A673 (cell line): ENCODE measurements at regions not wholly inside any gene's neighbourhood (a gene's known extent, or its start where the extent isn't known, plus 50 kb on each side); places are given as distances from the start of the nearest gene placed in this dataset.

ENCODE experiments used
- BruUV-seq: library from RNA; stranded (reverse); fragments of 400-500 nt; replicated peaks from 2 replicates; lab custom pipeline; 2021; lab: Mats Ljungman, UMichigan
- CTCF ChIA-PET: fragments of 300-600 bp; sonication (Branson Sonifier 250); formaldehyde crosslinking; loops from one replicate; lab custom pipeline; 2022; ENCODE audit warnings: antibody characterized with exemption; lab: Charles Lee
- POLR2A ChIA-PET: fragments of 300-600 bp; sonication (Branson Sonifier 250); formaldehyde crosslinking; loops from one replicate; lab custom pipeline; 2022; ENCODE audit warnings: antibody characterized with exemption; ENCODE audit not compliant: low non-redundant PET; lab: Charles Lee
- DNase-seq: peaks from one replicate; pipeline ENCODE4 v3.0.0-alpha.2; 2015; ENCODE audit warnings: low spot score
- H3K27ac ChIP-seq: fragments of 200-600 bp; sonication (generic); 2 replicates; pipeline ENCODE4 v1.5.1; 2016; ENCODE audit warnings: mixed run types, low read depth, mild to moderate bottlenecking, mixed read lengths, antibody characterized with exemption, low read length; ENCODE audit not compliant: poor library complexity, severe bottlenecking
- H3K27me3 ChIP-seq: fragments of 200-600 bp; sonication (generic); replicated peaks from 2 replicates; pipeline ENCODE4 v1.6.1; 2017; ENCODE audit warnings: mixed run types, low read depth, mild to moderate bottlenecking, mixed read lengths, antibody characterized with exemption, low read length; ENCODE audit not compliant: insufficient read depth, poor library complexity
- H3K36me3 ChIP-seq: fragments of 200-600 bp; sonication (generic); 2 replicates; pipeline ENCODE4 v1.6.1; 2016; ENCODE audit warnings: mixed run types, mild to moderate bottlenecking, mixed read lengths, antibody characterized with exemption, low read length; ENCODE audit not compliant: insufficient read depth, poor library complexity, severe bottlenecking
- H3K4me1 ChIP-seq: fragments of 200-600 bp; sonication (generic); 2 replicates; pipeline ENCODE4 v1.6.1; 2017; ENCODE audit warnings: mixed run types, mild to moderate bottlenecking, mixed read lengths, antibody characterized with exemption, low read length; ENCODE audit not compliant: insufficient read depth, poor library complexity, severe bottlenecking
- H3K4me3 ChIP-seq: fragments of 200-600 bp; sonication (generic); 2 replicates; pipeline ENCODE4 v1.5.1; 2016; ENCODE audit warnings: low read depth, mixed run types, mild to moderate bottlenecking, mixed read lengths, low read length; ENCODE audit not compliant: poor library complexity, severe bottlenecking
- H3K9me3 ChIP-seq: fragments of 200-600 bp; sonication (generic); 2 replicates; pipeline ENCODE4 v1.6.1; 2016; ENCODE audit warnings: mixed run types, low read depth, mild to moderate bottlenecking, mixed read lengths, antibody characterized with exemption, low read length; ENCODE audit not compliant: poor library complexity, severe bottlenecking
- EZH2 ChIP-seq: fragments of 200-600 bp; sonication (generic); IDR thresholded peaks from 2 replicates; pipeline ENCODE4 v1.6.1; 2017; ENCODE audit warnings: borderline replicate concordance, low read depth, mild to moderate bottlenecking, mixed read lengths, antibody characterized with exemption, low read length; ENCODE audit not compliant: poor library complexity, severe bottlenecking
- intact Hi-C: fragments of 100-400 bp; cut with micrococcal nuclease; formaldehyde crosslinking; loops from one replicate; pipeline ENCODE4 v1.10.0; 2022; ENCODE audit not compliant: unreplicated experiment
- TF ChIP-seq, protein P1 (sequence below): fragments of 300-800, 200-600 bp; sonication (generic); conservative IDR thresholded peaks from 2 replicates; pipeline ENCODE4 v1.5.1; 2017; ENCODE audit warnings: low read depth, mild to moderate bottlenecking, antibody characterized with exemption, low read length, moderate library complexity, mixed read lengths

DNA sequence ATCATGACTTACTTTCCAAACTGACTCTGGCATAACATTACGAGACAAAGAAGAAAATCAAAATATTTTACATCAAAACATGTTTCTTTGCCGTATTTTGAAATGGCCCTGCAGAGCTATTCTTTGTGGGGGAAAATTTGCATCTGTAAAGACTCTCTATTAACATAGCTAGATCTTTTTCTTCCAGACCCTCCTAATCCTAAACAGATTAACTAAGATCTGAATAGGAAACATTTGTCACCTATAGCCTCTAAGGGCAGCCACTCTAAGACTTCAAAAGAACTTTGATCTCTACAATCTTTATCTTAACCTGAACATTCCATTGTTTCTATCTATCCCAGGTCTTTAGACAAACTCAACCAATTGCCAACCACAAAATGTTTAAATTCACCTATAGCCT lies 176.6 kb upstream of the CENPE start:
- H3K27me3 ChIP-seq: peaks cover 3% of the 10 kb centered on the region
- no peak overlapping the region for H3K4me3 ChIP-seq
- no peak overlapping the region for H3K27ac ChIP-seq
- ChIA-PET CTCF (no interaction called here), POLR2A (no interaction called here)
- H3K36me3 ChIP-seq: no peaks in the 10 kb centered on the region
- H3K4me1 ChIP-seq: no peaks in the 10 kb centered on the region
- BruUV-seq: no TSS peak
- intact Hi-C loops: no loop called here
- no peaks in the 10 kb centered on the region for H3K9me3 ChIP-seq
- DNase-seq: no peak
- TF ChIP-seq, protein P1, sequence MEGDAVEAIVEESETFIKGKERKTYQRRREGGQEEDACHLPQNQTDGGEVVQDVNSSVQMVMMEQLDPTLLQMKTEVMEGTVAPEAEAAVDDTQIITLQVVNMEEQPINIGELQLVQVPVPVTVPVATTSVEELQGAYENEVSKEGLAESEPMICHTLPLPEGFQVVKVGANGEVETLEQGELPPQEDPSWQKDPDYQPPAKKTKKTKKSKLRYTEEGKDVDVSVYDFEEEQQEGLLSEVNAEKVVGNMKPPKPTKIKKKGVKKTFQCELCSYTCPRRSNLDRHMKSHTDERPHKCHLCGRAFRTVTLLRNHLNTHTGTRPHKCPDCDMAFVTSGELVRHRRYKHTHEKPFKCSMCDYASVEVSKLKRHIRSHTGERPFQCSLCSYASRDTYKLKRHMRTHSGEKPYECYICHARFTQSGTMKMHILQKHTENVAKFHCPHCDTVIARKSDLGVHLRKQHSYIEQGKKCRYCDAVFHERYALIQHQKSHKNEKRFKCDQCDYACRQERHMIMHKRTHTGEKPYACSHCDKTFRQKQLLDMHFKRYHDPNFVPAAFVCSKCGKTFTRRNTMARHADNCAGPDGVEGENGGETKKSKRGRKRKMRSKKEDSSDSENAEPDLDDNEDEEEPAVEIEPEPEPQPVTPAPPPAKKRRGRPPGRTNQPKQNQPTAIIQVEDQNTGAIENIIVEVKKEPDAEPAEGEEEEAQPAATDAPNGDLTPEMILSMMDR: no peak
- no peak for TF ChIP-seq EZH2

DNA sequence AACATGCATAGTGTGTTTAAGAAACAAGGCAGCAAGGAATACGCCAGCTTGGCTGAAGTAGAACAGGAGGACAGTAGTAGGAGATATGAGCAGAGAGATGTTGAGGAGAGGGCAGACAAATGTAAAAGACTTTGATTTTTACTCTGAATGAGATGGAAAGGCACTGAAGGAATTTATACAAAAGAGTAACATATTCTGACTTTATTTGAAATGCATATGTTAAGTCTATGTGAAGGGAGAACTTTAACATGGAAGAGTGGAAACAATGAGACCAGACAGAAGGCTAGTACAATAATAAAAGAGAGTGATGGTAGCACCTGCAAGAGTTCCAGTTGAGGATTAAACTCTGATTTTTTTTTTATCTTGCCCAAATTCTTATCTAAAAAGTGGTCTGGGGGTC lies 176.2 kb upstream of the CENPE start:
- Histone ChIP-seq H3K36me3 (no peaks in the 10 kb centered on the region), H3K4me1 (no peaks in the 10 kb centered on the region), H3K27ac (no peak overlapping the region), H3K9me3 (no peaks in the 10 kb centered on the region), H3K4me3 (no peak overlapping the region), H3K27me3 (peaks cover 5% of the 10 kb centered on the region)
- BruUV-seq: no TSS peak
- ChIA-PET CTCF (no interaction called here), POLR2A (no interaction called here)
- no peak for DNase-seq
- no peak for TF ChIP-seq EZH2
- TF ChIP-seq, protein P1: no peak
- intact Hi-C loops: no loop called here

DNA sequence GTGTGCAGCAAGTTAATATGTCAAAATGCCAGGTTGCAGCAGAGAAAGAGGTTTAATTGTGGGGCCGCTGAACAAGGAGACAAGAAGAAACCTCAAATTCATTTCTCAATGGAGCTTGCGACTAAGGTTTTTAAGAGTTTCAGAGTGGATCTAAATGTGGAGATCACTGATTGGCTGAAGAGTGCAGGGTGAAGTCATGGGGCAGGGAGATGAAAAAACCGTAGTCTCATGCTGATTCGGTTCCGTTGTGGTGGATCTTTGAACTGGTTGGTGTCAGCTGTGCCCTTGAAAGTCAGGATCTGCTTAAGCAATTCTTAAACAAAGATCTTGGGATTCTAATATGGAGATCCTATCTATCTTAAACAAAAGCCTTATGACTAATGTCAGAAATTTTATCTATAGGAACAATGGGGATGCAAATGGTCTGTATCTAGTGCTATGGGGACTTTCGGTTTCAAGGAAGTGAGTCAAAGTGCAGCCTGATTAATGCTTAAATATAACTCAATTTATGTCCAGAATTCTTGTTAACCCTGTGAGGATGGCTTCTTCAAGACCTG lies 173.9 kb upstream of the CENPE start:
- POLR2A ChIA-PET: no interaction called here
- H3K4me3 ChIP-seq: no peak overlapping the region
- BruUV-seq: no TSS peak
- H3K36me3 ChIP-seq: no peaks in the 10 kb centered on the region
- intact Hi-C loops: no loop called here
- TF ChIP-seq, protein P1: no peak
- TF ChIP-seq EZH2: no peak
- H3K9me3 ChIP-seq: no peaks in the 10 kb centered on the region
- no peak overlapping the region for H3K27ac ChIP-seq
- peaks cover 18% of the 10 kb centered on the region for H3K27me3 ChIP-seq
- no peaks in the 10 kb centered on the region for H3K4me1 ChIP-seq
- CTCF ChIA-PET: no interaction called here
- DNase-seq: no peak
